Smooth muscle cell (in vitro differentiated cells): ENCODE measurements at regions not wholly inside any gene's neighbourhood (a gene's known extent, or its start where the extent isn't known, plus 50 kb on each side); places are given as distances from the start of the nearest gene placed in this dataset.

Experiments used
- DNase-seq: peaks from one replicate; lab custom pipeline; 2025; ENCODE audit not compliant: unreplicated experiment; lab: John Stamatoyannopoulos, UW
- H2AFZ ChIP-seq: fragments of 200-600 bp; sonication (generic); 2 replicates; pipeline ENCODE4 v1.6.0; 2016; ENCODE audit warnings: antibody characterized with exemption, low read depth, mild to moderate bottlenecking
- H3F3A ChIP-seq: fragments of 200-600 bp; sonication (generic); 2 replicates; pipeline ENCODE4 v1.6.0; 2017; ENCODE audit warnings: antibody characterized with exemption, low read depth
- H3K27ac ChIP-seq: fragments of 200-600 bp; sonication (generic); 2 replicates; pipeline ENCODE4 v1.5.1; 2016; ENCODE audit warnings: low read depth, mild to moderate bottlenecking
- H3K27me3 ChIP-seq: fragments of 200-600 bp; sonication (generic); 2 replicates; pipeline ENCODE4 v1.6.1; 2016; ENCODE audit warnings: low read depth, mild to moderate bottlenecking
- H3K36me3 ChIP-seq: fragments of 200-600 bp; sonication (generic); 2 replicates; pipeline ENCODE4 v1.5.1; 2016; ENCODE audit warnings: low read depth
- H3K4me1 ChIP-seq: fragments of 200-600 bp; sonication (generic); 2 replicates; pipeline ENCODE4 v1.5.1; 2016; ENCODE audit warnings: low read depth
- H3K4me2 ChIP-seq: fragments of 200-600 bp; sonication (generic); 2 replicates; pipeline ENCODE4 v1.6.0; 2016; ENCODE audit warnings: mild to moderate bottlenecking
- H3K4me3 ChIP-seq: fragments of 200-600 bp; sonication (generic); 2 replicates; pipeline ENCODE4 v1.5.1; 2016; ENCODE audit warnings: mild to moderate bottlenecking
- H3K79me2 ChIP-seq: fragments of 200-600 bp; sonication (generic); 2 replicates; pipeline ENCODE4 v1.6.0; 2016; ENCODE audit warnings: low read depth, mild to moderate bottlenecking
- H3K9ac ChIP-seq: fragments of 200-600 bp; sonication (generic); 2 replicates; pipeline ENCODE4 v1.6.0; 2016; ENCODE audit warnings: low read depth
- H3K9me3 ChIP-seq: fragments of 200-600 bp; sonication (generic); replicated peaks from 2 replicates; pipeline ENCODE4 v1.5.1; 2016; ENCODE audit warnings: low read depth
- H4K20me1 ChIP-seq: fragments of 200-600 bp; sonication (generic); 2 replicates; pipeline ENCODE4 v1.6.0; 2016; ENCODE audit warnings: low read depth
- CTCF ChIP-seq: fragments of 200-600 bp; sonication (generic); IDR thresholded peaks from 2 replicates; pipeline ENCODE4 v1.5.1; 2017; ENCODE audit warnings: borderline replicate concordance, mild to moderate bottlenecking, antibody characterized with exemption; ENCODE audit not compliant: insufficient read depth, poor library complexity, severe bottlenecking
- WGBS: methylation state at CpG from one replicate; pipeline ENCODE4 v1.1.7; 2016; ENCODE audit warnings: low lambda C conversion rate; 5-methylcytosine and 5-hydroxymethylcytosine counted together

- no peak overlapping the region for H3K4me3 ChIP-seq
Observed at GRCh38 chr2:52805901-52806410, 961.6 kb upstream of the CHAC2 start.

GRCh38 chr2:52794581-52794980, 973.0 kb upstream of the CHAC2 start:
- DNase-seq: no peak
- Histone ChIP-seq H3K9me3 (no peaks in the 10 kb centered on the region), H4K20me1 (no peaks in the 10 kb centered on the region), H3K36me3 (no peaks in the 10 kb centered on the region), H3K4me1 (no peaks in the 10 kb centered on the region), H3K27ac (no peak overlapping the region), H3K9ac (no peak overlapping the region), H2AFZ (no peak overlapping the region), H3K79me2 (no peaks in the 10 kb centered on the region), H3K27me3 (no peaks in the 10 kb centered on the region), H3K4me3 (no peak overlapping the region), H3F3A (no peaks in the 10 kb centered on the region), H3K4me2 (no peak overlapping the region)
- WGBS: 95% methylated on average over 2 of the region's 2 CpGs
- TF ChIP-seq CTCF: no peak

More at GRCh38 chr2:52805901-52806410, 961.6 kb upstream of the CHAC2 start:
- H3K79me2 ChIP-seq: no peaks in the 10 kb centered on the region
- no peaks in the 10 kb centered on the region for H3K27me3 ChIP-seq
- DNase-seq: no peak
- no peak overlapping the region for H2AFZ ChIP-seq
- no peaks in the 10 kb centered on the region for H3F3A ChIP-seq
- no peak overlapping the region for H3K4me2 ChIP-seq
- H3K9ac ChIP-seq: no peak overlapping the region
- no peak for TF ChIP-seq CTCF
- no peaks in the 10 kb centered on the region for H3K36me3 ChIP-seq
- no peak overlapping the region for H3K27ac ChIP-seq
- H3K4me1 ChIP-seq: no peaks in the 10 kb centered on the region
- H3K9me3 ChIP-seq: peaks cover 4% of the 10 kb centered on the region
- no peaks in the 10 kb centered on the region for H4K20me1 ChIP-seq

GRCh38 chr2:52779446-52779845, 988.2 kb upstream of the CHAC2 start:
- Histone ChIP-seq H3K9ac (no peak overlapping the region), H3K27me3 (no peaks in the 10 kb centered on the region), H3K4me1 (no peaks in the 10 kb centered on the region), H3K4me3 (no peak overlapping the region), H3F3A (no peaks in the 10 kb centered on the region), H3K4me2 (no peak overlapping the region), H3K36me3 (no peaks in the 10 kb centered on the region), H3K9me3 (no peaks in the 10 kb centered on the region), H2AFZ (no peak overlapping the region), H3K27ac (no peak overlapping the region), H3K79me2 (no peaks in the 10 kb centered on the region), H4K20me1 (no peaks in the 10 kb centered on the region)
- no peak for TF ChIP-seq CTCF
- 82% methylated on average over 5 of the region's 5 CpGs for WGBS
- no peak for DNase-seq

- Histone ChIP-seq H3K4me3 (no peak overlapping the region), H3K4me1 (no peaks in the 10 kb centered on the region), H4K20me1 (no peaks in the 10 kb centered on the region), H3K9me3 (no peaks in the 10 kb centered on the region), H2AFZ (no peak overlapping the region), H3K36me3 (no peaks in the 10 kb centered on the region), H3K4me2 (no peak overlapping the region), H3F3A (no peaks in the 10 kb centered on the region), H3K27ac (no peak overlapping the region), H3K27me3 (no peaks in the 10 kb centered on the region), H3K9ac (no peak overlapping the region), H3K79me2 (no peaks in the 10 kb centered on the region)
- no peak for DNase-seq
- TF ChIP-seq CTCF: no peak
- WGBS: 65% methylated on average over 1 of the region's 1 CpG
Observed at GRCh38 chr2:52776571-52776970, 991.0 kb upstream of the CHAC2 start.
